ENCODE measurements at regions not wholly inside any gene's neighbourhood (a gene's known extent, or its start where the extent isn't known, plus 50 kb on each side); places are given as distances from the start of the nearest gene placed in this dataset.

DNA sequence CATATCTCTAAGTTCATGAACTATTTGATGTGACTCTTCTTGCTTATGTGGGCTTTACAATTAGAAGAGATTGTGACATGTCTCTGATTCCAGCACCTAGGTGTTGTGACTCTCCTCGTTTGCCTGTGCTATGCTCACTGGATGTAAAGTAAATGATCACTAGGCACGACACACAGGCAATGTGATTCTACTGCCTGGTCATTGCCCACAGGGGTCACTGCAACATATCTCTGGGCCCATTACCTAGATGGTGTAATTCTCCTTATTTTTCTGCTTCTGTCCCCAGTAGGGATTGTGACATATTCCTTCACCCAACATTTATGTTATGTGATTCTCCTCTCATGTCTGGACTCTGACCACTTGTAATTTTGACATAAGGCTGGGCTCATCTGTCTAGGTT lies 65.8 kb upstream of the ZNF91 start:
- H3K36me3 ChIP-seq (ENCODE audit: control insufficient read depth, insufficient read depth, low read length), result no peaks in the 10 kb centered on the region
- H3K27ac ChIP-seq (ENCODE audit: low read length), result no peak overlapping the region
- Mint-ChIP-seq H3K4me3 (no peak overlapping the region), H3K9me3 (peaks cover 21 to 48% of the 10 kb centered on the region in 2 donors), H3K4me1 (no peaks in the 10 kb centered on the region), H3K36me3 (peaks cover 19% of the 10 kb centered on the region), H3K27ac (no peak overlapping the region), H3K27me3 (ENCODE audit: low read depth in 2 of 2) (no peaks in the 10 kb centered on the region)
- TF ChIP-seq, protein P1, sequence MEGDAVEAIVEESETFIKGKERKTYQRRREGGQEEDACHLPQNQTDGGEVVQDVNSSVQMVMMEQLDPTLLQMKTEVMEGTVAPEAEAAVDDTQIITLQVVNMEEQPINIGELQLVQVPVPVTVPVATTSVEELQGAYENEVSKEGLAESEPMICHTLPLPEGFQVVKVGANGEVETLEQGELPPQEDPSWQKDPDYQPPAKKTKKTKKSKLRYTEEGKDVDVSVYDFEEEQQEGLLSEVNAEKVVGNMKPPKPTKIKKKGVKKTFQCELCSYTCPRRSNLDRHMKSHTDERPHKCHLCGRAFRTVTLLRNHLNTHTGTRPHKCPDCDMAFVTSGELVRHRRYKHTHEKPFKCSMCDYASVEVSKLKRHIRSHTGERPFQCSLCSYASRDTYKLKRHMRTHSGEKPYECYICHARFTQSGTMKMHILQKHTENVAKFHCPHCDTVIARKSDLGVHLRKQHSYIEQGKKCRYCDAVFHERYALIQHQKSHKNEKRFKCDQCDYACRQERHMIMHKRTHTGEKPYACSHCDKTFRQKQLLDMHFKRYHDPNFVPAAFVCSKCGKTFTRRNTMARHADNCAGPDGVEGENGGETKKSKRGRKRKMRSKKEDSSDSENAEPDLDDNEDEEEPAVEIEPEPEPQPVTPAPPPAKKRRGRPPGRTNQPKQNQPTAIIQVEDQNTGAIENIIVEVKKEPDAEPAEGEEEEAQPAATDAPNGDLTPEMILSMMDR (IDR thresholded peaks at IDR 0.05), result no peak
- H3K4me3 ChIP-seq (ENCODE audit: low read length), result no peak overlapping the region
- 54% methylated on average over 2 of the region's 2 CpGs for WGBS (ENCODE audit: insufficient coverage)
- no peaks in the 10 kb centered on the region for H3K4me1 ChIP-seq (ENCODE audit: control insufficient read depth, insufficient read depth, low read length)
- H3K27me3 ChIP-seq (ENCODE audit: control insufficient read depth, insufficient read depth, low read length), result no peaks in the 10 kb centered on the region
- ATAC-seq (no peak), DNase-seq (no peak)
- intact Hi-C loops (cut with micrococcal nuclease), result no loop called here
- H3K9me3 ChIP-seq (ENCODE audit: control insufficient read depth, insufficient read depth, low read length), result peaks cover 7% of the 10 kb centered on the region

DNA sequence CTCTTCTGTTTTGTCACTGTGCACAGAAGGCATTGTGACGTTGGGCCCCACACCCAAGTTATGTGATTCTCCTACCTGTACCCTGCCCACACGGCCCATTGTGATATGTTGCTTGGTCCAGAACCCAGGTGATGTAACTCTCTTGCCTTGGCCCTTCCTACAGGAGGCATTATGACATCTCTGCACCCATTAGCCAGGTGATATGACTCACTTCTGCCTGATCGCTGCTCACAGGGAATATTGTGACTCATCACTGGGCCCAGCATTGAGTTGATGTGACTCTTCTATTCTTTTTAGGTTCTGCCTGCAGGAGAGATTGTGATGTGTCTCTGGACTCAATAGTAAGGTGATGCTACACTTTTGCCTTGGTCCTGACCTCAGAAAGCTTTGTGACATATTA lies 65.4 kb upstream of the ZNF91 start:
- TF ChIP-seq, protein P1 (IDR thresholded peaks at IDR 0.05), result no peak
- Histone ChIP-seq H3K4me1 (ENCODE audit: control insufficient read depth, insufficient read depth, low read length) (no peaks in the 10 kb centered on the region), H3K36me3 (ENCODE audit: control insufficient read depth, insufficient read depth, low read length) (no peaks in the 10 kb centered on the region), H3K27me3 (ENCODE audit: control insufficient read depth, insufficient read depth, low read length) (no peaks in the 10 kb centered on the region), H3K9me3 (ENCODE audit: control insufficient read depth, insufficient read depth, low read length) (peaks cover 7% of the 10 kb centered on the region), H3K4me3 (ENCODE audit: low read length) (no peak overlapping the region), H3K27ac (ENCODE audit: low read length) (no peak overlapping the region)
- DNase-seq, result no peak
- no peak for ATAC-seq
- WGBS (ENCODE audit: insufficient coverage), result 79% methylated on average over 3 of the region's 3 CpGs
- intact Hi-C loops (cut with micrococcal nuclease), result no loop called here
- H3K4me1 Mint-ChIP-seq, result no peaks in the 10 kb centered on the region
- H3K36me3 Mint-ChIP-seq, result peaks cover 19% of the 10 kb centered on the region
- H3K9me3 Mint-ChIP-seq, result peaks cover 17 to 47% of the 10 kb centered on the region in 2 donors
- H3K27me3 Mint-ChIP-seq (ENCODE audit: low read depth in 2 of 2), result no peaks in the 10 kb centered on the region
- H3K27ac Mint-ChIP-seq, result no peak overlapping the region
- H3K4me3 Mint-ChIP-seq, result no peak overlapping the region
